HCT116 (cell line): ENCODE measurements at regions not wholly inside any gene's neighbourhood (a gene's known extent, or its start where the extent isn't known, plus 50 kb on each side); places are given as distances from the start of the nearest gene placed in this dataset.

Source experiments
- ATAC-seq: fragments of 200-7000 bp; cut with Tn5 transposase; 2 replicates; pipeline ENCODE4 v1.9.1; 2020; ENCODE audit warnings: mild to moderate bottlenecking, moderate library complexity
- BruUV-seq: library from RNA; stranded (reverse); fragments of 400-500 nt; replicated peaks from 2 replicates; lab custom pipeline; 2021; lab: Mats Ljungman, UMichigan
- CTCF ChIA-PET: fragments of 300-600 bp; sonication (Branson Sonifier 250); formaldehyde crosslinking; loops from one replicate; lab custom pipeline; 2021; ENCODE audit warnings: antibody characterized with exemption; lab: Charles Lee
- POLR2A ChIA-PET: fragments of 300-600, 350-600 bp; sonication (Branson Sonifier 250); formaldehyde crosslinking; loops from one replicate; lab custom pipeline; 2021; ENCODE audit warnings: antibody characterized with exemption; lab: Charles Lee
- RAD21 ChIA-PET, 2 experiments: fragments of 300-600 bp; sonication (Branson Sonifier 250); formaldehyde crosslinking; loops; one replicate each; lab custom pipeline; 2023; ENCODE audit warnings: low total read pairs in 2 of 2; ENCODE audit not compliant: uncharacterized antibody in 2 of 2, unreplicated experiment in 2 of 2, low non-redundant PET in 1 of 2; lab: Charles Lee
- DNase-seq: peaks from one replicate; pipeline ENCODE4 v3.0.0-alpha.2; 2010; ENCODE audit warnings: low read depth, low spot score
- H2AFZ ChIP-seq: fragments of 200-600 bp; shearing (Covaris generic), sonication (generic); 2 replicates; pipeline ENCODE4 v1.6.1; 2017; ENCODE audit warnings: low read depth, mixed run types, mixed read lengths, antibody characterized with exemption, low read length; ENCODE audit not compliant: poor library complexity, severe bottlenecking
- H3K27ac ChIP-seq: 2 replicates; pipeline ENCODE4 v1.5.1; 2012; ENCODE audit warnings: low read depth, low read length
- H3K27me3 ChIP-seq: fragments of 200-600 bp; sonication (generic); 2 replicates; pipeline ENCODE4 v1.6.1; 2016; ENCODE audit warnings: mixed run types, low read length, mixed read lengths; ENCODE audit not compliant: insufficient read depth
- H3K36me3 ChIP-seq, 2 experiments: fragments of 200-500 bp in 1 of 2; fragments of 200-600 bp in 1 of 2; sonication (Bioruptor generic) in 1 of 2; sonication (generic) in 1 of 2; 2 replicates each; pipeline versions ENCODE4 v1.5.1 to v1.6.1; 2014 to 2016; ENCODE audit warnings: low read length in 2 of 2, inconsistent platforms in 1 of 2, mixed read lengths in 1 of 2, mixed run types in 1 of 2; ENCODE audit not compliant: insufficient read depth in 2 of 2, control insufficient read depth in 1 of 2
- H3K4me1 ChIP-seq, 2 experiments: fragments of 200-600 bp in 1 of 2; sonication (generic) in 1 of 2; 2 replicates each; pipeline versions ENCODE4 v1.5.1 to v1.6.1; 2012 to 2017; ENCODE audit warnings: low read length in 2 of 2, inconsistent platforms in 1 of 2, mild to moderate bottlenecking in 1 of 2, mixed read lengths in 1 of 2, mixed run types in 1 of 2, moderate library complexity in 1 of 2; ENCODE audit not compliant: insufficient read depth in 2 of 2, control insufficient read depth in 1 of 2
- H3K4me2 ChIP-seq: fragments of 200-600 bp; sonication (generic); 2 replicates; pipeline ENCODE4 v1.6.1; 2017; ENCODE audit warnings: mixed run types, low read length, mixed read lengths
- H3K4me3 ChIP-seq, 2 experiments: fragments of 200-600 bp in 1 of 2; sonication (generic) in 1 of 2; replicated peaks in 1 of 2; 2 replicates each; pipeline ENCODE4 v1.5.1; 2011 to 2016; ENCODE audit warnings: low read length in 2 of 2, control low read depth in 1 of 2, low read depth in 1 of 2, mild to moderate bottlenecking in 1 of 2, mixed read lengths in 1 of 2, mixed run types in 1 of 2
- H3K79me2 ChIP-seq: fragments of 200-600 bp; sonication (generic); 2 replicates; pipeline ENCODE4 v1.6.1; 2017; ENCODE audit warnings: mild to moderate bottlenecking, mixed run types, low read length, moderate library complexity, mixed read lengths; ENCODE audit not compliant: insufficient read depth
- H3K9ac ChIP-seq: fragments of 200-600 bp; sonication (generic); 2 replicates; pipeline ENCODE4 v1.6.1; 2016; ENCODE audit warnings: low read length, mixed read lengths
- H3K9me2 ChIP-seq: fragments of 200-600 bp; sonication (generic), shearing (Covaris generic); 2 replicates; pipeline ENCODE4 v1.6.1; 2017; ENCODE audit warnings: mixed run types, mild to moderate bottlenecking, moderate library complexity; ENCODE audit not compliant: insufficient read depth
- H3K9me3 ChIP-seq, 2 experiments: fragments of 200-500 bp in 1 of 2; fragments of 200-600 bp in 1 of 2; sonication (Bioruptor generic) in 1 of 2; sonication (generic) in 1 of 2; 2 replicates each; pipeline ENCODE4 v1.6.1; 2014 to 2017; ENCODE audit warnings: low read length in 2 of 2, mixed read lengths in 2 of 2, inconsistent platforms in 1 of 2, low read depth in 1 of 2, mild to moderate bottlenecking in 1 of 2, mixed run types in 1 of 2, moderate library complexity in 1 of 2; ENCODE audit not compliant: control insufficient read depth in 1 of 2, insufficient read depth in 1 of 2
- H4K20me1 ChIP-seq: fragments of 200-600 bp; sonication (generic), shearing (Covaris generic); 2 replicates; pipeline ENCODE4 v1.6.1; 2017; ENCODE audit warnings: mixed run types, mild to moderate bottlenecking, moderate library complexity; ENCODE audit not compliant: insufficient read depth
- ATF3 ChIP-seq: IDR thresholded peaks from 2 replicates; pipeline ENCODE4 v1.6.1; 2012
- CBX3 ChIP-seq: IDR thresholded peaks from 2 replicates; pipeline ENCODE4 v1.6.1; 2012; ENCODE audit warnings: low read depth
- CEBPB ChIP-seq: IDR thresholded peaks from 2 replicates; pipeline ENCODE4 v1.6.1; 2012; ENCODE audit warnings: low read depth
- EGR1 ChIP-seq: IDR thresholded peaks from 2 replicates; pipeline ENCODE4 v1.6.1; 2012; ENCODE audit warnings: low read depth
- EZH2 ChIP-seq: fragments of 200-600 bp; sonication (generic); IDR thresholded peaks from 2 replicates; pipeline ENCODE4 v1.6.1; 2017; ENCODE audit warnings: antibody characterized with exemption, mixed run types
- EZH2phosphoT487 ChIP-seq: fragments of 200-600 bp; IDR thresholded peaks from 2 replicates; pipeline ENCODE4 v1.6.1; 2018; ENCODE audit warnings: antibody characterized with exemption, borderline replicate concordance
- FOSL1 ChIP-seq: IDR thresholded peaks from 2 replicates; pipeline ENCODE4 v1.6.1; 2012; ENCODE audit warnings: low read depth
- JUND ChIP-seq: IDR thresholded peaks from 2 replicates; pipeline ENCODE4 v1.6.1; 2012
- MAX ChIP-seq: IDR thresholded peaks from 2 replicates; pipeline ENCODE4 v1.6.1; 2012
- POLR2A ChIP-seq: IDR thresholded peaks from 2 replicates; pipeline ENCODE4 v1.7.0; 2011; ENCODE audit warnings: borderline replicate concordance; ENCODE audit not compliant: insufficient read depth, insufficient read length; ENCODE audit errors: extremely low read depth
- POLR2AphosphoS5 ChIP-seq: IDR thresholded peaks from 2 replicates; pipeline ENCODE4 v1.6.1; 2011; ENCODE audit warnings: mild to moderate bottlenecking, low read depth, low read length, moderate library complexity
- RAD21 ChIP-seq: IDR thresholded peaks from 2 replicates; pipeline ENCODE4 v1.6.1; 2012; ENCODE audit warnings: low read depth, mild to moderate bottlenecking
- SIN3A ChIP-seq: IDR thresholded peaks from 2 replicates; pipeline ENCODE4 v1.6.1; 2012; ENCODE audit warnings: low read depth
- SP1 ChIP-seq: IDR thresholded peaks from 2 replicates; pipeline ENCODE4 v1.6.1; 2012; ENCODE audit warnings: low read depth
- SRF ChIP-seq: IDR thresholded peaks from 2 replicates; pipeline ENCODE4 v1.6.1; 2012; ENCODE audit warnings: low read depth
- TCF7L2 ChIP-seq: IDR thresholded peaks from 2 replicates; pipeline ENCODE4 v1.7.0; 2011; ENCODE audit warnings: borderline replicate concordance, inconsistent platforms; ENCODE audit not compliant: insufficient read depth, insufficient read length; ENCODE audit errors: extremely low read depth
- YY1 ChIP-seq: IDR thresholded peaks from 2 replicates; pipeline ENCODE4 v1.6.1; 2011; ENCODE audit warnings: low read length, low read depth, moderate library complexity, mild to moderate bottlenecking; ENCODE audit not compliant: insufficient replicate concordance; ENCODE audit errors: extremely low read depth
- ZFX ChIP-seq: fragments of 450-650 bp; IDR thresholded peaks from 2 replicates; pipeline ENCODE4 v1.6.1; 2017
- ZNF274 ChIP-seq: fragments of 200-500 bp; sonication (Bioruptor generic); IDR thresholded peaks from 2 replicates; pipeline ENCODE4 v1.6.1; 2014; ENCODE audit warnings: mild to moderate bottlenecking, low read depth, low read length, inconsistent platforms
- intact Hi-C: fragments of 100-400 bp; cut with micrococcal nuclease; formaldehyde crosslinking; loops from 2 replicates; pipeline ENCODE4 v1.10.0; 2022
- TF ChIP-seq, protein P1 (sequence below): IDR thresholded peaks from 2 replicates; pipeline ENCODE4 v1.6.1; 2012; ENCODE audit warnings: low read depth

GRCh38 chr14:57085043-57085442 is 183.7 kb downstream of the EXOC5 start:
- H3K79me2 ChIP-seq: no peaks in the 10 kb centered on the region
- no peaks in the 10 kb centered on the region for H4K20me1 ChIP-seq
- H3K4me3 ChIP-seq: no peak overlapping the region
- ChIA-PET CTCF (no interaction called here), RAD21 (no interaction called here), POLR2A (no interaction called here)
- intact Hi-C loops: no loop called here
- H2AFZ ChIP-seq: no peak overlapping the region
- TF ChIP-seq EZH2: no peak
- TF ChIP-seq SIN3A: no peak
- TF ChIP-seq ZFX: no peak
- no peak for TF ChIP-seq ZNF274
- no peak for TF ChIP-seq POLR2A
- no peak for TF ChIP-seq JUND
- no peak for TF ChIP-seq SP1
- TF ChIP-seq TCF7L2: no peak
- no peak for TF ChIP-seq CEBPB
- no peak overlapping the region for H3K27ac ChIP-seq
- no peak for DNase-seq
- BruUV-seq: no TSS peak
- no peaks in the 10 kb centered on the region for H3K36me3 ChIP-seq
- H3K9ac ChIP-seq: no peak overlapping the region
- H3K9me3 ChIP-seq: no peaks in the 10 kb centered on the region
- H3K27me3 ChIP-seq: no peaks in the 10 kb centered on the region; the same call in 1 of the 2 replicates
- no peaks in the 10 kb centered on the region for H3K4me1 ChIP-seq
- H3K9me2 ChIP-seq: no peaks in the 10 kb centered on the region
- no peak overlapping the region for H3K4me2 ChIP-seq
- no peak for ATAC-seq

- H4K20me1 ChIP-seq: no peaks in the 10 kb centered on the region
- H3K36me3 ChIP-seq: no peaks in the 10 kb centered on the region
- no peak for DNase-seq
- ChIA-PET CTCF (no interaction called here), POLR2A (no interaction called here), RAD21 (no interaction called here)
- intact Hi-C loops: no loop called here
- no TSS peak for BruUV-seq
- peaks cover 13% of the 10 kb centered on the region for H3K27me3 ChIP-seq
- no peak overlapping the region for H3K4me3 ChIP-seq
- H3K27ac ChIP-seq: no peak overlapping the region
- no peaks in the 10 kb centered on the region for H3K4me1 ChIP-seq
- H3K9me3 ChIP-seq: no peaks in the 10 kb centered on the region
- no peaks in the 10 kb centered on the region for H3K79me2 ChIP-seq
- no peak overlapping the region for H3K9ac ChIP-seq
- H2AFZ ChIP-seq: no peak overlapping the region
- 0 out of 2 replicates have a peak, but pooled peaks cover 3% of the 10 kb centered on the region for H3K9me2 ChIP-seq
- no peak for ATAC-seq
- no peak overlapping the region for H3K4me2 ChIP-seq
- TF ChIP-seq SP1 (no peak), ATF3 (no peak), EZH2 (no peak), SIN3A (no peak), CBX3 (no peak), EZH2phosphoT487 (no peak), RAD21 (no peak), TCF7L2 (no peak), ZNF274 (no peak), POLR2AphosphoS5 (no peak), JUND (no peak), CEBPB (no peak), FOSL1 (no peak), MAX (no peak), YY1 (no peak), EGR1 (no peak), POLR2A (no peak), SRF (no peak)
- TF ChIP-seq, protein P1, sequence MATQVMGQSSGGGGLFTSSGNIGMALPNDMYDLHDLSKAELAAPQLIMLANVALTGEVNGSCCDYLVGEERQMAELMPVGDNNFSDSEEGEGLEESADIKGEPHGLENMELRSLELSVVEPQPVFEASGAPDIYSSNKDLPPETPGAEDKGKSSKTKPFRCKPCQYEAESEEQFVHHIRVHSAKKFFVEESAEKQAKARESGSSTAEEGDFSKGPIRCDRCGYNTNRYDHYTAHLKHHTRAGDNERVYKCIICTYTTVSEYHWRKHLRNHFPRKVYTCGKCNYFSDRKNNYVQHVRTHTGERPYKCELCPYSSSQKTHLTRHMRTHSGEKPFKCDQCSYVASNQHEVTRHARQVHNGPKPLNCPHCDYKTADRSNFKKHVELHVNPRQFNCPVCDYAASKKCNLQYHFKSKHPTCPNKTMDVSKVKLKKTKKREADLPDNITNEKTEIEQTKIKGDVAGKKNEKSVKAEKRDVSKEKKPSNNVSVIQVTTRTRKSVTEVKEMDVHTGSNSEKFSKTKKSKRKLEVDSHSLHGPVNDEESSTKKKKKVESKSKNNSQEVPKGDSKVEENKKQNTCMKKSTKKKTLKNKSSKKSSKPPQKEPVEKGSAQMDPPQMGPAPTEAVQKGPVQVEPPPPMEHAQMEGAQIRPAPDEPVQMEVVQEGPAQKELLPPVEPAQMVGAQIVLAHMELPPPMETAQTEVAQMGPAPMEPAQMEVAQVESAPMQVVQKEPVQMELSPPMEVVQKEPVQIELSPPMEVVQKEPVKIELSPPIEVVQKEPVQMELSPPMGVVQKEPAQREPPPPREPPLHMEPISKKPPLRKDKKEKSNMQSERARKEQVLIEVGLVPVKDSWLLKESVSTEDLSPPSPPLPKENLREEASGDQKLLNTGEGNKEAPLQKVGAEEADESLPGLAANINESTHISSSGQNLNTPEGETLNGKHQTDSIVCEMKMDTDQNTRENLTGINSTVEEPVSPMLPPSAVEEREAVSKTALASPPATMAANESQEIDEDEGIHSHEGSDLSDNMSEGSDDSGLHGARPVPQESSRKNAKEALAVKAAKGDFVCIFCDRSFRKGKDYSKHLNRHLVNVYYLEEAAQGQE: no peak
Measured at GRCh38 chr14:57080691-57081090, 188.0 kb downstream of the EXOC5 start.
